ENCODE measurements at regions not wholly inside any gene's neighbourhood (a gene's known extent, or its start where the extent isn't known, plus 50 kb on each side); places are given as distances from the start of the nearest gene placed in this dataset.

- TF ChIP-seq, protein P1, sequence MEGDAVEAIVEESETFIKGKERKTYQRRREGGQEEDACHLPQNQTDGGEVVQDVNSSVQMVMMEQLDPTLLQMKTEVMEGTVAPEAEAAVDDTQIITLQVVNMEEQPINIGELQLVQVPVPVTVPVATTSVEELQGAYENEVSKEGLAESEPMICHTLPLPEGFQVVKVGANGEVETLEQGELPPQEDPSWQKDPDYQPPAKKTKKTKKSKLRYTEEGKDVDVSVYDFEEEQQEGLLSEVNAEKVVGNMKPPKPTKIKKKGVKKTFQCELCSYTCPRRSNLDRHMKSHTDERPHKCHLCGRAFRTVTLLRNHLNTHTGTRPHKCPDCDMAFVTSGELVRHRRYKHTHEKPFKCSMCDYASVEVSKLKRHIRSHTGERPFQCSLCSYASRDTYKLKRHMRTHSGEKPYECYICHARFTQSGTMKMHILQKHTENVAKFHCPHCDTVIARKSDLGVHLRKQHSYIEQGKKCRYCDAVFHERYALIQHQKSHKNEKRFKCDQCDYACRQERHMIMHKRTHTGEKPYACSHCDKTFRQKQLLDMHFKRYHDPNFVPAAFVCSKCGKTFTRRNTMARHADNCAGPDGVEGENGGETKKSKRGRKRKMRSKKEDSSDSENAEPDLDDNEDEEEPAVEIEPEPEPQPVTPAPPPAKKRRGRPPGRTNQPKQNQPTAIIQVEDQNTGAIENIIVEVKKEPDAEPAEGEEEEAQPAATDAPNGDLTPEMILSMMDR (conservative IDR thresholded peaks at IDR 0.05; ENCODE audit: low read depth, low read length): peak; percentile 2
- DNase-seq (ENCODE audit: low read depth): no peak
- H3K4me3 ChIP-seq (ENCODE audit: low read length): no peak overlapping the region
Measured at GRCh38 chr3:178434206-178434805, 101.9 kb upstream of the KCNMB2 start.

GRCh38 chr3:178435575-178435974, 100.7 kb upstream of the KCNMB2 start:
- DNase-seq (ENCODE audit: low read depth): no peak
- TF ChIP-seq, protein P1 (conservative IDR thresholded peaks at IDR 0.05; ENCODE audit: low read depth, low read length): no peak
- no peak overlapping the region for H3K4me3 ChIP-seq (ENCODE audit: low read length)

DNA sequence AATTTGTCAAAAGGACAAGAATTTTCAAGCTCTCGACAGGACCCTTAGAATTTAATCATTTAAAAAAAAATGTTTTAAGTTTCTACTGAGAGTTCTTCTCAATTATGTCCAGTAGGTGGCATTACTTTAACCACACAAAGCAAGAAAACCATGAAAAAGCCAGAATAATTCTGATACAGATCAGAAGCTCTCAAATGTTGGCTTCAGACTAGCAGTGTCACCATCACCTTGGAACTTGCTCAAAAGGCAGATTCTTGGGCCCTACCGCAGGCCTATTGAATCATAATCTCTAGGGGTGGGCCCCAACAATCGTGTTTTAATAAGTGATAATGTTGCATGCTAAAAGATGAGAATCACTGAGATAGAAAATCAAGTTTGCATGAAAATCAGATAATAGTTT, 99.5 kb upstream of the KCNMB2 start:
- no peak overlapping the region for H3K4me3 ChIP-seq (ENCODE audit: low read length)
- TF ChIP-seq, protein P1 (conservative IDR thresholded peaks at IDR 0.05; ENCODE audit: low read depth, low read length): peak; percentile 60
- DNase-seq (ENCODE audit: low read depth): peak; percentile 3

- no peak overlapping the region for H3K4me3 ChIP-seq (ENCODE audit: low read length)
- no peak for DNase-seq (ENCODE audit: low read depth)
- TF ChIP-seq, protein P1 (conservative IDR thresholded peaks at IDR 0.05; ENCODE audit: low read depth, low read length): no peak
Measured at GRCh38 chr3:178437236-178437635, 99.0 kb upstream of the KCNMB2 start.

- TF ChIP-seq, protein P1 (conservative IDR thresholded peaks at IDR 0.05; ENCODE audit: low read depth, low read length): no peak
- DNase-seq (ENCODE audit: low read depth): peak; percentile 4
- H3K4me3 ChIP-seq (ENCODE audit: low read length): no peak overlapping the region
Measured at GRCh38 chr3:178439504-178439903, 96.7 kb upstream of the KCNMB2 start.

DNA sequence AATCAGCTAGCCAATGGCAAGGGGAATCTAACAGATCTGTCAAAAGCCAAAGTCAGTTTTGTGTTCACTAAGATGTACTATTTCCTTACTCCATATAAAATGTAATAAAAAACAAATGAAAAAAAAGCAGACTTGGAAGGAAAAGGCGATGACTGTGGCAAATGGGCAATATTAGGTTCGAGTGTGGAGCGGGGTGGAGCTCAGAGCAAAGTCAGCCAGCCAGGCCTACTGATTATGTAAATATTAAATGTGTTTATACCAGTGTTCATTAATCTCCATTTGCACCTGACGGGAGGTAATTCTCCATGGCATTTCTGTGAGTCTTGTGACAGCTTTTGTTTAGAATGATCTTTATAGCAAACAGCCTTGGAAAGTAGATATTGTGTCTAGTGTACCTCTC, 96.2 kb upstream of the KCNMB2 start:
- no peak overlapping the region for H3K4me3 ChIP-seq (ENCODE audit: low read length)
- DNase-seq (ENCODE audit: low read depth): no peak
- TF ChIP-seq, protein P1 (conservative IDR thresholded peaks at IDR 0.05; ENCODE audit: low read depth, low read length): no peak

DNA sequence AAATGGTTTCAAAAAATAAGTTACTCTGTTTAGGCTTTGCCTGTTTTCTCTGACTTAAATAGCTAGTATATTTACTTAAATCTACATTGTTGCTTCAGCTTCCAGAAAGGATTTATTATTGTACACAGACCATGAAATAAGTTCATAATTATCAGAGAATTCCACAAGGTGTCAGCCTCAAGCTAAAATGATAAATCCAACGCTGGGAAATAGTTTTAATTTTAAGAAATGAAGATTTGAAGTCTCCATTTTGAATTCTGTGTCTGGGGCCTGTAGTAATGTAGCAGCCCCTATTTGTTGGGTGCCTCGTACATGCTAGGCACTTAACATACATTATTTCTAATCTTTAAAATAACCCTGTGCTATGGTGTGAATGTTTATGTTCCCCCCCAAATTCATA, 92.6 kb upstream of the KCNMB2 start:
- H3K4me3 ChIP-seq (ENCODE audit: low read length): no peak overlapping the region
- TF ChIP-seq, protein P1 (conservative IDR thresholded peaks at IDR 0.05; ENCODE audit: low read depth, low read length): peak; percentile 20
- DNase-seq (ENCODE audit: low read depth): peak; percentile 4
